HCT116 (cell line): ENCODE measurements at regions not wholly inside any gene's neighbourhood (a gene's known extent, or its start where the extent isn't known, plus 50 kb on each side); places are given as distances from the start of the nearest gene placed in this dataset.

Experiments used
- ATAC-seq: fragments of 200-7000 bp; cut with Tn5 transposase; 2 replicates; pipeline ENCODE4 v1.9.1; 2020; ENCODE audit warnings: mild to moderate bottlenecking, moderate library complexity
- BruUV-seq: library from RNA; stranded (reverse); fragments of 400-500 nt; replicated peaks from 2 replicates; lab custom pipeline; 2021; lab: Mats Ljungman, UMichigan
- CTCF ChIA-PET: fragments of 300-600 bp; sonication (Branson Sonifier 250); formaldehyde crosslinking; loops from one replicate; lab custom pipeline; 2021; ENCODE audit warnings: antibody characterized with exemption; lab: Charles Lee
- POLR2A ChIA-PET: fragments of 300-600, 350-600 bp; sonication (Branson Sonifier 250); formaldehyde crosslinking; loops from one replicate; lab custom pipeline; 2021; ENCODE audit warnings: antibody characterized with exemption; lab: Charles Lee
- RAD21 ChIA-PET, 2 experiments: fragments of 300-600 bp; sonication (Branson Sonifier 250); formaldehyde crosslinking; loops; one replicate each; lab custom pipeline; 2023; ENCODE audit warnings: low total read pairs in 2 of 2; ENCODE audit not compliant: uncharacterized antibody in 2 of 2, unreplicated experiment in 2 of 2, low non-redundant PET in 1 of 2; lab: Charles Lee
- DNase-seq: peaks from one replicate; pipeline ENCODE4 v3.0.0-alpha.2; 2010; ENCODE audit warnings: low read depth, low spot score
- H2AFZ ChIP-seq: fragments of 200-600 bp; shearing (Covaris generic), sonication (generic); 2 replicates; pipeline ENCODE4 v1.6.1; 2017; ENCODE audit warnings: low read depth, mixed run types, mixed read lengths, antibody characterized with exemption, low read length; ENCODE audit not compliant: poor library complexity, severe bottlenecking
- H3K27ac ChIP-seq: 2 replicates; pipeline ENCODE4 v1.5.1; 2012; ENCODE audit warnings: low read depth, low read length
- H3K27me3 ChIP-seq: fragments of 200-600 bp; sonication (generic); 2 replicates; pipeline ENCODE4 v1.6.1; 2016; ENCODE audit warnings: mixed run types, low read length, mixed read lengths; ENCODE audit not compliant: insufficient read depth
- H3K36me3 ChIP-seq, 2 experiments: fragments of 200-500 bp in 1 of 2; fragments of 200-600 bp in 1 of 2; sonication (Bioruptor generic) in 1 of 2; sonication (generic) in 1 of 2; 2 replicates each; pipeline versions ENCODE4 v1.5.1 to v1.6.1; 2014 to 2016; ENCODE audit warnings: low read length in 2 of 2, inconsistent platforms in 1 of 2, mixed read lengths in 1 of 2, mixed run types in 1 of 2; ENCODE audit not compliant: insufficient read depth in 2 of 2, control insufficient read depth in 1 of 2
- H3K4me1 ChIP-seq, 2 experiments: fragments of 200-600 bp in 1 of 2; sonication (generic) in 1 of 2; 2 replicates each; pipeline versions ENCODE4 v1.5.1 to v1.6.1; 2012 to 2017; ENCODE audit warnings: low read length in 2 of 2, inconsistent platforms in 1 of 2, mild to moderate bottlenecking in 1 of 2, mixed read lengths in 1 of 2, mixed run types in 1 of 2, moderate library complexity in 1 of 2; ENCODE audit not compliant: insufficient read depth in 2 of 2, control insufficient read depth in 1 of 2
- H3K4me2 ChIP-seq: fragments of 200-600 bp; sonication (generic); 2 replicates; pipeline ENCODE4 v1.6.1; 2017; ENCODE audit warnings: mixed run types, low read length, mixed read lengths
- H3K4me3 ChIP-seq, 2 experiments: fragments of 200-600 bp in 1 of 2; sonication (generic) in 1 of 2; replicated peaks in 1 of 2; 2 replicates each; pipeline ENCODE4 v1.5.1; 2011 to 2016; ENCODE audit warnings: low read length in 2 of 2, control low read depth in 1 of 2, low read depth in 1 of 2, mild to moderate bottlenecking in 1 of 2, mixed read lengths in 1 of 2, mixed run types in 1 of 2
- H3K79me2 ChIP-seq: fragments of 200-600 bp; sonication (generic); 2 replicates; pipeline ENCODE4 v1.6.1; 2017; ENCODE audit warnings: mild to moderate bottlenecking, mixed run types, low read length, moderate library complexity, mixed read lengths; ENCODE audit not compliant: insufficient read depth
- H3K9ac ChIP-seq: fragments of 200-600 bp; sonication (generic); 2 replicates; pipeline ENCODE4 v1.6.1; 2016; ENCODE audit warnings: low read length, mixed read lengths
- H3K9me2 ChIP-seq: fragments of 200-600 bp; sonication (generic), shearing (Covaris generic); 2 replicates; pipeline ENCODE4 v1.6.1; 2017; ENCODE audit warnings: mixed run types, mild to moderate bottlenecking, moderate library complexity; ENCODE audit not compliant: insufficient read depth
- H3K9me3 ChIP-seq, 2 experiments: fragments of 200-500 bp in 1 of 2; fragments of 200-600 bp in 1 of 2; sonication (Bioruptor generic) in 1 of 2; sonication (generic) in 1 of 2; 2 replicates each; pipeline ENCODE4 v1.6.1; 2014 to 2017; ENCODE audit warnings: low read length in 2 of 2, mixed read lengths in 2 of 2, inconsistent platforms in 1 of 2, low read depth in 1 of 2, mild to moderate bottlenecking in 1 of 2, mixed run types in 1 of 2, moderate library complexity in 1 of 2; ENCODE audit not compliant: control insufficient read depth in 1 of 2, insufficient read depth in 1 of 2
- H4K20me1 ChIP-seq: fragments of 200-600 bp; sonication (generic), shearing (Covaris generic); 2 replicates; pipeline ENCODE4 v1.6.1; 2017; ENCODE audit warnings: mixed run types, mild to moderate bottlenecking, moderate library complexity; ENCODE audit not compliant: insufficient read depth
- CBX3 ChIP-seq: IDR thresholded peaks from 2 replicates; pipeline ENCODE4 v1.6.1; 2012; ENCODE audit warnings: low read depth
- CEBPB ChIP-seq: IDR thresholded peaks from 2 replicates; pipeline ENCODE4 v1.6.1; 2012; ENCODE audit warnings: low read depth
- CTCF ChIP-seq, 3 experiments: fragments of 200-600 bp in 1 of 3; sonication (generic) in 1 of 3; IDR thresholded peaks in 2 of 3; conservative IDR thresholded peaks in 1 of 3; 2 replicates each; pipeline ENCODE4 v1.5.1; 2012 to 2017; ENCODE audit warnings: low read depth in 2 of 3, low read length in 2 of 3, antibody characterized with exemption in 1 of 3, borderline replicate concordance in 1 of 3, control low read depth in 1 of 3, mild to moderate bottlenecking in 1 of 3, mixed read lengths in 1 of 3, mixed run types in 1 of 3, moderate library complexity in 1 of 3; ENCODE audit not compliant: insufficient read depth in 1 of 3
- ELF1 ChIP-seq: IDR thresholded peaks from 2 replicates; pipeline ENCODE4 v1.6.1; 2012; ENCODE audit warnings: low read depth, borderline replicate concordance
- EZH2 ChIP-seq: fragments of 200-600 bp; sonication (generic); IDR thresholded peaks from 2 replicates; pipeline ENCODE4 v1.6.1; 2017; ENCODE audit warnings: antibody characterized with exemption, mixed run types
- JUND ChIP-seq: IDR thresholded peaks from 2 replicates; pipeline ENCODE4 v1.6.1; 2012
- MAX ChIP-seq: IDR thresholded peaks from 2 replicates; pipeline ENCODE4 v1.6.1; 2012
- POLR2A ChIP-seq: IDR thresholded peaks from 2 replicates; pipeline ENCODE4 v1.7.0; 2011; ENCODE audit warnings: borderline replicate concordance; ENCODE audit not compliant: insufficient read depth, insufficient read length; ENCODE audit errors: extremely low read depth
- POLR2AphosphoS5 ChIP-seq: IDR thresholded peaks from 2 replicates; pipeline ENCODE4 v1.6.1; 2011; ENCODE audit warnings: mild to moderate bottlenecking, low read depth, low read length, moderate library complexity
- RAD21 ChIP-seq: IDR thresholded peaks from 2 replicates; pipeline ENCODE4 v1.6.1; 2012; ENCODE audit warnings: low read depth, mild to moderate bottlenecking
- ZBTB33 ChIP-seq: IDR thresholded peaks from 2 replicates; pipeline ENCODE4 v1.6.1; 2011; ENCODE audit warnings: mild to moderate bottlenecking, low read length, moderate library complexity; ENCODE audit not compliant: insufficient replicate concordance; ENCODE audit errors: extremely low read depth
- intact Hi-C: fragments of 100-400 bp; cut with micrococcal nuclease; formaldehyde crosslinking; loops from 2 replicates; pipeline ENCODE4 v1.10.0; 2022

GRCh38 chr2:217275091-217275490 lies 415.2 kb upstream of the TNP1 start:
- DNase-seq = no peak
- H3K9ac ChIP-seq = no peak overlapping the region
- no peaks in the 10 kb centered on the region for H3K36me3 ChIP-seq
- no peak overlapping the region for H3K4me2 ChIP-seq
- H3K9me2 ChIP-seq = no peaks in the 10 kb centered on the region
- BruUV-seq = no TSS peak
- ChIA-PET RAD21 (no interaction called here), POLR2A (no interaction called here), CTCF (no interaction called here)
- ATAC-seq = no peak
- no peak overlapping the region for H2AFZ ChIP-seq
- intact Hi-C loops = no loop called here
- TF ChIP-seq POLR2A (no peak), CTCF (IDR thresholded peaks at IDR 0.05 in 2 of 3, conservative IDR thresholded peaks at IDR 0.05 in 1 of 3; ENCODE audit: borderline replicate concordance in 1 of 3, insufficient read depth in 1 of 3, low read depth in 2 of 3, low read length in 2 of 3) (no peak), JUND (no peak), RAD21 (no peak), ELF1 (no peak), CEBPB (no peak), POLR2AphosphoS5 (no peak), CBX3 (no peak), MAX (no peak), ZBTB33 (no peak), EZH2 (no peak)
- peaks cover 23% of the 10 kb centered on the region for H3K27me3 ChIP-seq
- H3K27ac ChIP-seq = no peak overlapping the region
- no peaks in the 10 kb centered on the region for H3K9me3 ChIP-seq
- H3K4me1 ChIP-seq = no peaks in the 10 kb centered on the region
- H3K4me3 ChIP-seq = no peak overlapping the region
- no peaks in the 10 kb centered on the region for H3K79me2 ChIP-seq
- no peaks in the 10 kb centered on the region for H4K20me1 ChIP-seq
